Keratinocyte (primary cell): ENCODE measurements at regions not wholly inside any gene's neighbourhood (a gene's known extent, or its start where the extent isn't known, plus 50 kb on each side); places are given as distances from the start of the nearest gene placed in this dataset.

Experiments used
- DNase-seq: peaks from one replicate; pipeline ENCODE4 v3.0.0-alpha.2; 2011; ENCODE audit warnings: low read depth, missing footprints, low spot score
- FAIRE-seq: peaks from 2 replicates; lab custom pipeline; 2011; peaks lifted over from hg19 to GRCh38; lab: Jason Lieb, UNC
- H2AFZ ChIP-seq: 2 replicates; pipeline ENCODE4 v1.6.0; 2012; ENCODE audit warnings: low read length, control low read depth, inconsistent platforms; ENCODE audit not compliant: control insufficient read depth
- H3K27ac ChIP-seq: 2 replicates; pipeline ENCODE4 v1.5.1; 2011; ENCODE audit warnings: low read length; ENCODE audit not compliant: control insufficient read depth, insufficient read depth
- H3K27me3 ChIP-seq: 3 replicates; pipeline ENCODE4 v1.6.0; 2011; ENCODE audit warnings: low read length; ENCODE audit not compliant: control insufficient read depth, insufficient read depth; ENCODE audit errors: extremely low read depth
- H3K36me3 ChIP-seq, 2 experiments: 2 replicates in 1 of 2; 3 replicates in 1 of 2; pipeline ENCODE4 v1.5.1; 2011; ENCODE audit warnings: low read length in 2 of 2, mild to moderate bottlenecking in 1 of 2; ENCODE audit not compliant: control insufficient read depth in 2 of 2, insufficient read depth in 2 of 2; ENCODE audit errors: extremely low read depth in 1 of 2
- H3K4me1 ChIP-seq: 3 replicates; pipeline ENCODE4 v1.5.1; 2011; ENCODE audit warnings: low read length; ENCODE audit not compliant: control insufficient read depth, insufficient read depth; ENCODE audit errors: extremely low read depth
- H3K4me2 ChIP-seq: 3 replicates; pipeline ENCODE4 v1.6.0; 2011; ENCODE audit warnings: low read depth, low read length; ENCODE audit not compliant: control insufficient read depth, insufficient read depth; ENCODE audit errors: extremely low read depth
- H3K4me3 ChIP-seq, 3 experiments: fragments of 200-600 bp in 1 of 3; sonication (generic) in 1 of 3; 2 replicates in 2 of 3; 3 replicates in 1 of 3; pipeline ENCODE4 v1.5.1; 2011 to 2016; ENCODE audit warnings: low read length in 3 of 3, mild to moderate bottlenecking in 3 of 3, control low read depth in 2 of 3, inconsistent platforms in 1 of 3, low read depth in 1 of 3, mixed read lengths in 1 of 3, mixed run types in 1 of 3, moderate library complexity in 1 of 3; ENCODE audit not compliant: control insufficient read depth in 2 of 3, insufficient read depth in 2 of 3; ENCODE audit errors: extremely low read depth in 1 of 3
- H3K79me2 ChIP-seq: 2 replicates; pipeline ENCODE4 v1.6.0; 2012; ENCODE audit warnings: low read length; ENCODE audit not compliant: control insufficient read depth, insufficient read depth
- H3K9ac ChIP-seq: 3 replicates; pipeline ENCODE4 v1.6.0; 2011; ENCODE audit warnings: low read length; ENCODE audit not compliant: control insufficient read depth, insufficient read depth; ENCODE audit errors: extremely low read depth
- H3K9me1 ChIP-seq: 3 replicates; pipeline ENCODE4 v1.6.0; 2011; ENCODE audit warnings: low read length; ENCODE audit not compliant: control insufficient read depth, insufficient read depth; ENCODE audit errors: extremely low read depth
- H3K9me3 ChIP-seq: 2 replicates; pipeline ENCODE4 v1.5.1; 2012; ENCODE audit warnings: low read depth, low read length; ENCODE audit not compliant: control insufficient read depth
- H4K20me1 ChIP-seq: 3 replicates; pipeline ENCODE4 v1.6.0; 2011; ENCODE audit warnings: low read length; ENCODE audit not compliant: control insufficient read depth, insufficient read depth; ENCODE audit errors: extremely low read depth
- EZH2 ChIP-seq: IDR thresholded peaks from one replicate; pipeline ENCODE4 v1.6.1; 2012; ENCODE audit warnings: inconsistent platforms, mild to moderate bottlenecking, low read length, moderate library complexity
- dilution Hi-C: fragments of 300-500 bp; cut with MboI; formaldehyde crosslinking; loops from one replicate; pipeline ENCODE4 v1.7.0; 2020; ENCODE audit warnings: low sequenced_read_pairs; ENCODE audit not compliant: extremely low pct_ligation_motif_present
- TF ChIP-seq, protein P1 (sequence below), 3 experiments: IDR thresholded peaks in 1 of 3; conservative IDR thresholded peaks in 1 of 3; optimal IDR thresholded peaks in 1 of 3; 2 replicates in 2 of 3; 3 replicates in 1 of 3; pipeline versions ENCODE3 to v1.5.1; 2011; ENCODE audit warnings: low read length in 3 of 3, mild to moderate bottlenecking in 3 of 3, moderate library complexity in 2 of 3, control low read depth in 1 of 3, inconsistent platforms in 1 of 3; ENCODE audit not compliant: insufficient read depth in 2 of 3; ENCODE audit errors: extremely low read depth in 1 of 3

DNA sequence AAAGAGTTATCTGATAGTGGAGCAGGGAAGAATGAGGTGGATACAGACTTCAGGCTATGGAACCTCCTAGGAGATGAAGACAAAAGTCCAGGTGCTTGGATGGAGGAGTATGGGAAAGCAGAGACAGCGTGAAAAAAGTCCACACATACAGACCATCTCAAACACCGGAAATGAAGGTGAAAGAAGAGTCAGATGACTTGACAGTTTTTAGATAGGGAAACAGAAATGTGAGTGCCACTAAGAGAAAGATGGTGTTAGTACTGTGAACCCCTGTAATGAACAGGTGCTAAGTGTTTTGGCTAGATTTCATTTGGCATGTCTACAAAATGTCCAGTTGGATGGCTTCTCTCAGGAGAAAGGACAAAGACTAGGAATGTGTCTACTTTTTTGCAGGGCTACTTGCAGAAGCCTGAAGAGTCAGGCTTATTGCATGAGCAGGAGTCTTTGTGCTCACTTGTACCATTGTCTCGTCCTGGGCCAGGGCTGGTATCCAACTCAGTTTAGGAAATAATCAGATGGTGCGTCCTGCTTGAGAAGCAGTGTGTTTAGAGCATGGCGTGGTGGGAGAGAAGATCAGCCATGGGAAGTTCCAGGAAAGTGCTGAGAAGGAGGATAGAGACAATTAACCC, 90.6 kb upstream of the STARD4 start:
- Histone ChIP-seq H3K4me2 (no peak overlapping the region), H3K9me1 (no peaks in the 10 kb centered on the region), H2AFZ (no peak overlapping the region), H3K27ac (no peak overlapping the region), H3K79me2 (no peaks in the 10 kb centered on the region), H3K9me3 (no peaks in the 10 kb centered on the region), H3K4me1 (no peaks in the 10 kb centered on the region), H3K4me3 (no peak overlapping the region), H4K20me1 (no peaks in the 10 kb centered on the region), H3K9ac (no peak overlapping the region), H3K36me3 (no peaks in the 10 kb centered on the region), H3K27me3 (no peaks in the 10 kb centered on the region)
- no peak for TF ChIP-seq EZH2
- TF ChIP-seq, protein P1, sequence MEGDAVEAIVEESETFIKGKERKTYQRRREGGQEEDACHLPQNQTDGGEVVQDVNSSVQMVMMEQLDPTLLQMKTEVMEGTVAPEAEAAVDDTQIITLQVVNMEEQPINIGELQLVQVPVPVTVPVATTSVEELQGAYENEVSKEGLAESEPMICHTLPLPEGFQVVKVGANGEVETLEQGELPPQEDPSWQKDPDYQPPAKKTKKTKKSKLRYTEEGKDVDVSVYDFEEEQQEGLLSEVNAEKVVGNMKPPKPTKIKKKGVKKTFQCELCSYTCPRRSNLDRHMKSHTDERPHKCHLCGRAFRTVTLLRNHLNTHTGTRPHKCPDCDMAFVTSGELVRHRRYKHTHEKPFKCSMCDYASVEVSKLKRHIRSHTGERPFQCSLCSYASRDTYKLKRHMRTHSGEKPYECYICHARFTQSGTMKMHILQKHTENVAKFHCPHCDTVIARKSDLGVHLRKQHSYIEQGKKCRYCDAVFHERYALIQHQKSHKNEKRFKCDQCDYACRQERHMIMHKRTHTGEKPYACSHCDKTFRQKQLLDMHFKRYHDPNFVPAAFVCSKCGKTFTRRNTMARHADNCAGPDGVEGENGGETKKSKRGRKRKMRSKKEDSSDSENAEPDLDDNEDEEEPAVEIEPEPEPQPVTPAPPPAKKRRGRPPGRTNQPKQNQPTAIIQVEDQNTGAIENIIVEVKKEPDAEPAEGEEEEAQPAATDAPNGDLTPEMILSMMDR (optimal IDR thresholded peaks at IDR 0.05 in 1 of 3, IDR thresholded peaks at IDR 0.05 in 1 of 3, conservative IDR thresholded peaks at IDR 0.05 in 1 of 3; ENCODE audit: extremely low read depth in 1 of 3, insufficient read depth in 2 of 3, low read length in 3 of 3) = no peak
- FAIRE-seq = no peak
- DNase-seq = no peak
- dilution Hi-C loops = no loop called here

DNA sequence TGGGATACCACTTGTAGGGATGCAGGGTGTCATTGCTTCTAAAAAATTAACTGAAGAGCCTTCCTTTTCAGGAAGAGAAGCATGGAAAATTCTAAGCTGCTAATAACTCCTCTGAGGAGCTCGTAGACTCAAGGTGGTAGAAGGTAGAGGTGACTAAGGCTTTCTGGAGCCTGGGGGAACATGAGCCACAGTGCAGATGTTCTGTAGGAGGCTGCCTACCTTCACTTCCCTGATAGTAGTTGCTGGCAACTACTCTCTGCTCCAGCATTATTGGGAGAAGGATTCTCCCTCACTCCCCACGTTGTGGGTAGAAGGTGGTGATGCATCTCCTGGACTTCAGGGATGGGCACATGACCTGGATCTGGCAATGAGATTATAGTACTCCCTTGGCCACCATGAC, 86.7 kb upstream of the STARD4 start:
- DNase-seq = no peak
- dilution Hi-C loops = no loop called here
- no peak overlapping the region for H3K27ac ChIP-seq

More for the DNA sequence above, 86.7 kb upstream of the STARD4 start:
- Histone ChIP-seq H3K9me3 (no peaks in the 10 kb centered on the region), H2AFZ (no peak overlapping the region), H3K9ac (no peak overlapping the region), H3K4me3 (no peak overlapping the region), H3K4me1 (no peaks in the 10 kb centered on the region), H3K36me3 (no peaks in the 10 kb centered on the region), H3K9me1 (no peaks in the 10 kb centered on the region), H3K79me2 (no peaks in the 10 kb centered on the region), H4K20me1 (no peaks in the 10 kb centered on the region), H3K4me2 (no peak overlapping the region), H3K27me3 (no peaks in the 10 kb centered on the region)
- no peak for FAIRE-seq
- TF ChIP-seq, protein P1 (optimal IDR thresholded peaks at IDR 0.05 in 1 of 3, IDR thresholded peaks at IDR 0.05 in 1 of 3, conservative IDR thresholded peaks at IDR 0.05 in 1 of 3; ENCODE audit: extremely low read depth in 1 of 3, insufficient read depth in 2 of 3, low read length in 3 of 3) = no peak
- TF ChIP-seq EZH2 = no peak
